OCI-LY7 (cell line): ENCODE measurements at regions not wholly inside any gene's neighbourhood (a gene's known extent, or its start where the extent isn't known, plus 50 kb on each side); places are given as distances from the start of the nearest gene placed in this dataset.

Experiments
- CTCF ChIP-seq: fragments of 200-600 bp; sonication (generic); conservative IDR thresholded peaks from 2 replicates; pipeline ENCODE4 v1.5.1; 2014; ENCODE audit warnings: mild to moderate bottlenecking, antibody characterized with exemption, low read length, moderate library complexity, mixed read lengths
- EZH2phosphoT487 ChIP-seq: fragments of 200-600 bp; sonication (generic); IDR thresholded peaks from 2 replicates; pipeline ENCODE4 v1.6.1; 2018; ENCODE audit warnings: low read depth, borderline replicate concordance, mild to moderate bottlenecking, mixed run types, antibody characterized with exemption, low read length, moderate library complexity, mixed read lengths

- TF ChIP-seq CTCF (no peak), EZH2phosphoT487 (no peak)
These were observed 65.4 kb downstream of the RDH14 start for GRCh38 chr2:18495058-18495457.
